ENCODE measurements at regions not wholly inside any gene's neighbourhood (a gene's known extent, or its start where the extent isn't known, plus 50 kb on each side); places are given as distances from the start of the nearest gene placed in this dataset.

DNA sequence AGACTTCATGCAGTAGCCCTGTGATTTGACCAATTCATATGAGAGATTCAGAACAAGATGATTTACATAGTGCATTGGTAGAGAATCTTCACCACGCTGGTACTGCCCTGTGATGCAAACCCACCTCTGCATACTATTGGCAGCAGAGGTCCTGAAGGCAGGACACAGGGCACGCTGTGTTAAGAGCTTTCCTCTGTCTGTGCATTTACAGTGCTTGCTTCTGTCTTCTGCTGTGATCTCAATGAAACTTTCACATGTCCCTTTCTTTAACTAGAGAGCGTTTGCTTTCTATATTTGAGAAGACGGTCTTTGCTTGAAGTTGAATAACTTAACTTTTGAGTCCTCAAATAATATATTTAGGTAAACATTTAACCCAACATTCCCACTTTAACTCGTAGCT, 219.0 kb upstream of the SPRY2 start:
- no peaks in the 10 kb centered on the region for H3K27me3 ChIP-seq (ENCODE audit: control insufficient read depth in 1 of 2, insufficient read depth in 2 of 2, low read length in 2 of 2)
- no peak overlapping the region for H3K9ac ChIP-seq (ENCODE audit: low read length in 2 of 2)
- no peaks in the 10 kb centered on the region for H3K9me3 ChIP-seq (ENCODE audit: control insufficient read depth in 2 of 2, low read length in 2 of 2)
- H3K36me3 ChIP-seq (ENCODE audit: control insufficient read depth in 2 of 2, insufficient read depth in 2 of 2, low read length in 2 of 2): no peaks in the 10 kb centered on the region
- H3K27ac ChIP-seq (ENCODE audit: low read length): no peak overlapping the region
- no peak overlapping the region for H3K4me3 ChIP-seq (ENCODE audit: low read length in 2 of 2)
- no peaks in the 10 kb centered on the region for H3K4me1 ChIP-seq (ENCODE audit: control insufficient read depth, insufficient read depth, low read length)

DNA sequence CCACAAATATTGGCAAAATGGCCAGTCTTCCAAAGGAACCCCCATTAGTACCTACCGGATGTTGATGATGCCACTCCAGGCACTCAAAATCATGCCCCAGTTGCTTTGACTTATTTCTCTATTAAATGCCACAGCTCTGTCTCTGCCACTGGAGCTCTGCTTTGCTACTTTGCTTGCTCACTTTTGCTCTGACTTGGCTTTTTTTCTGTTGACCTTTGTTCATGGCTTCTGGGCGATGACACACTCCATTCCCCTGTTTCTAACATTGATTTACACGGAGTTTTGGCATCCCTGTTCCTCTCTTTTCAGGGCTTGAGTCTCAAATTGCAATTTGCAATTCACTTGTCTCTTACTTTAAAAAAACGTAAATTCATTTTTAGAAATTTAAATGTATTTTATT, 217.1 kb upstream of the SPRY2 start:
- Histone ChIP-seq H3K27ac (ENCODE audit: low read length) (no peak overlapping the region), H3K9me3 (ENCODE audit: control insufficient read depth in 2 of 2, low read length in 2 of 2) (no peaks in the 10 kb centered on the region), H3K4me1 (ENCODE audit: control insufficient read depth, insufficient read depth, low read length) (no peaks in the 10 kb centered on the region), H3K27me3 (ENCODE audit: control insufficient read depth in 1 of 2, insufficient read depth in 2 of 2, low read length in 2 of 2) (no peaks in the 10 kb centered on the region), H3K4me3 (ENCODE audit: low read length in 2 of 2) (no peak overlapping the region), H3K36me3 (ENCODE audit: control insufficient read depth in 2 of 2, insufficient read depth in 2 of 2, low read length in 2 of 2) (no peaks in the 10 kb centered on the region), H3K9ac (ENCODE audit: low read length in 2 of 2) (no peak overlapping the region)

DNA sequence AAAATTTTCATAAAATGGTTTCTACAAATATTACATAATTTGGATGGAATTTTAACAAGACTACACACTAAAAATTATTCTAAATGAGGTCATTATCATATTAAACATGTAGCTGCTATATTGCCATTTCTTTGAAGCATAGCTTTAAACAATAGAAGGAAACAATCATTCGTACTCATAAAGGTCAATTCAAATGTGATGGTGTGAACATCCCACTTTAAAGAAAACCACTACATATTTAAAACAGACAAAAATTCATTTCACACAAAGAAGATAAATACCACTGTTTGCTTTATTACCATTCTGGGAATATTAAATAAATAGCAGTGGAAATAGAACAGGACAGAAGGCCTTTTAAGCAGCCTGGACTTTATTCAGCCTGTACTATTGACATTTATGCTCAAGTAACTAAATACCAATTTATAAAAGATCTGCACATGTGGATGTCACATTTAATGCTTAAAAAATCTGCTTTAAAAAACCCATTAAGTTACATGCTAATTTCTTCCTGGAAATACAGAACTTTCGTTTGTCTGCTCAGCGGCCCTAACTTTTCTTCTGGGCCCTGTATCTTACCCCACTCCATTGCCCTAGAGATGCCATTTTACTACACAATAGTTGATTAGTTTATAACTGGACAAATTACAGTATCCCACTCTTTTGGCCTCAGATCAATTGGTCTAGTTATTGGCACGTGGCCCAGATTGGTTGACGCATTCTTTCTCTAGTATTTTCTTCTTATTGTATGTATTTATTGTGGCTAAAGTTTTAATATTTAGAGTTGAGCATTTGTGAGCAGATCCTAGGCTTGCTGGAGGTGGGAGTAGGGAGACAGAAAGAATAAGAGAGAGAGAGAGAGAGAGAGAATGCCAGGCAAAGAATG, 215.1 kb upstream of the SPRY2 start:
- no peaks in the 10 kb centered on the region for H3K9me3 ChIP-seq (ENCODE audit: control insufficient read depth in 2 of 2, low read length in 2 of 2)
- H3K27me3 ChIP-seq (ENCODE audit: control insufficient read depth in 1 of 2, insufficient read depth in 2 of 2, low read length in 2 of 2): no peaks in the 10 kb centered on the region
- H3K4me3 ChIP-seq (ENCODE audit: low read length in 2 of 2): no peak overlapping the region
- H3K4me1 ChIP-seq (ENCODE audit: control insufficient read depth, insufficient read depth, low read length): no peaks in the 10 kb centered on the region
- H3K9ac ChIP-seq (ENCODE audit: low read length in 2 of 2): no peak overlapping the region
- no peaks in the 10 kb centered on the region for H3K36me3 ChIP-seq (ENCODE audit: control insufficient read depth in 2 of 2, insufficient read depth in 2 of 2, low read length in 2 of 2)
- no peak overlapping the region for H3K27ac ChIP-seq (ENCODE audit: low read length)

DNA sequence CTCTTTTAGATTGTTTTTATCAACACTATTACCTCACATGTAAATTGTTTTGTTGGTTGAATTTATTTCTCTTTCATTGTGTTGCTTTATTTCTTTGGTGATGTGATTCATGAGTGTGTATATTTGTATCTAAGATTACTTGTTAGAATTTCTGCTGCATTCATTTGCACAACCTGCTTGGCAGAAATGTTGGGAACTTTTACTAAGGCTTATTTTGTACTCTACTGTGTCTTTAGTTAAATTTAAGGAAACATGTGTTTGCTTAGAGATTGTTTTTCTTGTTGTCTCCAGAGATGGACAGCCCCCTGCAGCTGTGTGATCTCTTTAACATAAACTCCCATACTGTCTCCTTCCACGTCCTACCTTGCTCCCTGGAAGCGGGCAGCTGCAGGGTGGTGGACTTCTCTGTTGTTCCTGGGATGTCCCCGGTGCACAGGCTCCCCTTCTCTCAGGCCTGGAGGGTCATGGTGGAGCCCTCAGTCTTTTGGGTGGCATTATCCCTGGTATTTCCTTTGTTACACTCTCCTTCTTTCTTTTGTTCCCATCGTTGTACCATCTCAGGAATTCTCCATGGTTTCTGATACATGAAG, 212.0 kb upstream of the SPRY2 start:
- Histone ChIP-seq H3K9ac (ENCODE audit: low read length in 2 of 2) (no peak overlapping the region), H3K9me3 (ENCODE audit: control insufficient read depth in 2 of 2, low read length in 2 of 2) (no peaks in the 10 kb centered on the region), H3K4me1 (ENCODE audit: control insufficient read depth, insufficient read depth, low read length) (no peaks in the 10 kb centered on the region), H3K36me3 (ENCODE audit: control insufficient read depth in 2 of 2, insufficient read depth in 2 of 2, low read length in 2 of 2) (no peaks in the 10 kb centered on the region), H3K4me3 (ENCODE audit: low read length in 2 of 2) (no peak overlapping the region), H3K27me3 (ENCODE audit: control insufficient read depth in 1 of 2, insufficient read depth in 2 of 2, low read length in 2 of 2) (no peaks in the 10 kb centered on the region), H3K27ac (ENCODE audit: low read length) (no peak overlapping the region)

DNA sequence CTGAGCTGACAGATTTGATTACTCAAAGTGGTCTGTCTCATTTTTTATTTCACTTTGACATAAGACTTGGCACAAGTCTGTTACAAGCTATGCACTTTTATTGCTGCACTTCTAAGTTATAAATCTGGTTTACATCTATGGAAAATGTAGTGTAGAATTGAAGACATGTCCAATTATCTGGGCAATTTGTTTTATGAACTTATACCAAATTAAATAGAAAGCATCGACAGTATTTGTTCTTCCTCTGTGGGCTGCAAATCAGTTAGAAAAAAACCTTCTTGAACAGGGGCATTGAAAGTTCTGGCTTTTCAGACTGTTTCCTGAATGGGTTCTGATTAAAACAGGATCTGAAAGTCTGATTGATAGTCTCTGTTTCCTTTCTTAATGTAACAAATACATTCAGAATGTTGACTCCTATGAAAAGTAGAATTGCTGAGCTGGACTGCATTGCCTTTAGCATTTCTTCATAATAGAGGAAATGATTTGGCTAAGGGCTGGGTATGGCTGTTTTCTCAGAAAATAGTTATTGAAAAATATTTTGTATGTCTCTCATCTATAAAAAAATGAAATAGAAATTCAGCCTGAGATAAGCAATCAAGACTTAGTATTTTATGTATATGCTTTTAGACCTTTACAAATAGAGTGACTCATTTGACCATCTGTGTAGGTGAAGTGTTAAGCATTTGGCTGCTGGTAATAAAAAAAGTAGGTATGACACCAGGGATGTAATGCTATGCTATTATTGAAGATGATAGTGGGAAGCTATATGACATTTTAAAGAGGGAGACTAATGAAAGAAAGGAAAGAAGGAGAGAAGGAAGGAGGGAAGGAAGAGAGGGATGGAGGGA, 210.9 kb upstream of the SPRY2 start:
- no peaks in the 10 kb centered on the region for H3K27me3 ChIP-seq (ENCODE audit: control insufficient read depth in 1 of 2, insufficient read depth in 2 of 2, low read length in 2 of 2)
- H3K4me1 ChIP-seq (ENCODE audit: control insufficient read depth, insufficient read depth, low read length): no peaks in the 10 kb centered on the region
- no peak overlapping the region for H3K27ac ChIP-seq (ENCODE audit: low read length)
- no peaks in the 10 kb centered on the region for H3K9me3 ChIP-seq (ENCODE audit: control insufficient read depth in 2 of 2, low read length in 2 of 2)
- no peak overlapping the region for H3K4me3 ChIP-seq (ENCODE audit: low read length in 2 of 2)
- no peak overlapping the region for H3K9ac ChIP-seq (ENCODE audit: low read length in 2 of 2)
- H3K36me3 ChIP-seq (ENCODE audit: control insufficient read depth in 2 of 2, insufficient read depth in 2 of 2, low read length in 2 of 2): no peaks in the 10 kb centered on the region

DNA sequence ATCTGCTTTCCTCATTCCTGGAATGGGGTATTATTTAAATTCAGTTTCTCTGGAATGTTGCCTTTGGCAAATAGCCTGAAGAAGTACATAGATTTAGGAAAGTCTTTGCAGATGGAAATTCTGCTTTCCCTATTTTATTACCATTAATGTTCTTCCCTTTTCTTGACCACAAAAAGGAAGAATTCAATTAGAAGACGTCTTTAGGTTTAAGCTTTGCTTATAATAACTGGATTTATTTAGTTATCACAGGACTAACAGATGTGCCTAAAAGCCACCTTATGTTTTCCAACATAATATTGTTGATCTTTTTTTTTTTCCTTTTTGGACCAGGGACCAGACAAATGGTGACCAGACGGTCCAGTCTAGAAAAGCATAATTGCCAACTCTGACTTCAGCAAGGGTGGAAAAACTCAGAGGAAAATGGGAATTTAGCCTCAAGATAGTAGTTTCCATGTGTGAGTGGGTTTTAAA, 210.1 kb upstream of the SPRY2 start:
- Histone ChIP-seq H3K9me3 (ENCODE audit: control insufficient read depth in 2 of 2, low read length in 2 of 2) (no peaks in the 10 kb centered on the region), H3K4me1 (ENCODE audit: control insufficient read depth, insufficient read depth, low read length) (no peaks in the 10 kb centered on the region), H3K27ac (ENCODE audit: low read length) (no peak overlapping the region), H3K27me3 (ENCODE audit: control insufficient read depth in 1 of 2, insufficient read depth in 2 of 2, low read length in 2 of 2) (no peaks in the 10 kb centered on the region), H3K4me3 (ENCODE audit: low read length in 2 of 2) (no peak overlapping the region), H3K9ac (ENCODE audit: low read length in 2 of 2) (no peak overlapping the region), H3K36me3 (ENCODE audit: control insufficient read depth in 2 of 2, insufficient read depth in 2 of 2, low read length in 2 of 2) (no peaks in the 10 kb centered on the region)

DNA sequence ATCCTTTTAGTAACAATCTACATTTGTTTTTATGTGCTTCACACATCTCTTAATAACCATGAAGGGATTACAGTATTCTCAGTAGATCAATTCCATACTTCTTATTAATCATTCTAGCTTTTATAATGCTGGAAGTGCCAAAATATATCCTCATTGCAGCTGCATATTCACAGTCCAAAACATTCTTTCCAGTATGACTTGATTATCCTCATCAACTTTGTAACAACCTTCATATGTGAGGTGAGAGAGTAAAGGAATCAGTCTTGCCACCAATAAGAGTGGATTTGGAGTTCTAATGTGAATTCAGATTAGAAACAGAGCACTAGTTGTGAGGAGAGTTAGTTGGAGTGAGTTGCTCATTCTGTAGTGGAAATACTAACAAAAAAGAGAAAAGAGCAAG, 208.0 kb upstream of the SPRY2 start:
- H3K4me1 ChIP-seq (ENCODE audit: control insufficient read depth, insufficient read depth, low read length): no peaks in the 10 kb centered on the region
- H3K9me3 ChIP-seq (ENCODE audit: control insufficient read depth in 2 of 2, low read length in 2 of 2): no peaks in the 10 kb centered on the region
- H3K27me3 ChIP-seq (ENCODE audit: control insufficient read depth in 1 of 2, insufficient read depth in 2 of 2, low read length in 2 of 2): no peaks in the 10 kb centered on the region
- H3K4me3 ChIP-seq (ENCODE audit: low read length in 2 of 2): no peak overlapping the region
- H3K27ac ChIP-seq (ENCODE audit: low read length): no peak overlapping the region
- H3K9ac ChIP-seq (ENCODE audit: low read length in 2 of 2): no peak overlapping the region
- H3K36me3 ChIP-seq (ENCODE audit: control insufficient read depth in 2 of 2, insufficient read depth in 2 of 2, low read length in 2 of 2): no peaks in the 10 kb centered on the region

DNA sequence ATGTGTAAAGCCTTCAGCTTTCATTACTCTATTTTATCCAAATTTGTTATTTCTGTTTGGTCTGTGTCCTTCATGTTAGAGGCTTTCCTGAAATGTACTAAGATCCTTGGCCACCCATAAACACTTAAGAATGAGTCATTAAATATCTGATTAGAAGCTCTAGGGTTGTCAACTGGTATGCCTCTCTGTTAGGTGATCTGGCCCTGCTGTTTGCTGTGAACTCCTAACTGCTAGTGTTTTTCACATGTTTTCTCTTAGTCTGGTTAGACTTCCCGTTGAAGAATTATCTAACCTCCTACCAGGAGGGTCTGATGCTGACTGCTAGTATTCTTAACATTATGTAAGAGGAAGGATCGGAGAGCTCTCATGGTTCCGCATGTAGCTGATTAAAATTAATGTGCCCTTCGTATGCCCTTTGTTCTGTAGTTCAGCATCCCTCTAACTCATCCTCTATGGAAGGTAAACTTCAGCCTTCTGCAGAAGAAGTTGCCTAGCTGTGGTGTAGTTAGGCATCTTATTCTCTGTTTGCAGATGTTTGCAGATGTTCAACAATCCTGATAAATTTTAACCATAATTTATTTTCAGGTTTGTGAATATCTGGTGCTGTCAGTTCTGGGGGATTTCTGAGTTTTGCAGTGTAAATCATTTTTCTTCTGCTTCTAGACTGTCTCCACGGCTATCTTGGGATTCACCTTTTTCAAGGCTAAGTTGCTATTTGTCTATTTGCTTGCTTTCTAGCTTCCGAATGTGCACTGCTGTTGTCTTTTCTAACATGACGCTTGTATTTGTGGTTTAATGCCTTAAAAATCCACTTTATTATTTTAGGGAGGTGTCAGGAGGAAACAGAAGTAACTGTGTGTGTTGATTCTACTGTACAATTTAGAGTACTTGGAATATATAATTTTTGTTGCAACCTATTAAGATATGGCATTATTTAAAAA, 207.2 kb upstream of the SPRY2 start:
- Histone ChIP-seq H3K27me3 (ENCODE audit: control insufficient read depth in 1 of 2, insufficient read depth in 2 of 2, low read length in 2 of 2) (no peaks in the 10 kb centered on the region), H3K9ac (ENCODE audit: low read length in 2 of 2) (no peak overlapping the region), H3K36me3 (ENCODE audit: control insufficient read depth in 2 of 2, insufficient read depth in 2 of 2, low read length in 2 of 2) (no peaks in the 10 kb centered on the region), H3K9me3 (ENCODE audit: control insufficient read depth in 2 of 2, low read length in 2 of 2) (no peaks in the 10 kb centered on the region), H3K4me3 (ENCODE audit: low read length in 2 of 2) (no peak overlapping the region), H3K27ac (ENCODE audit: low read length) (no peak overlapping the region), H3K4me1 (ENCODE audit: control insufficient read depth, insufficient read depth, low read length) (no peaks in the 10 kb centered on the region)

DNA sequence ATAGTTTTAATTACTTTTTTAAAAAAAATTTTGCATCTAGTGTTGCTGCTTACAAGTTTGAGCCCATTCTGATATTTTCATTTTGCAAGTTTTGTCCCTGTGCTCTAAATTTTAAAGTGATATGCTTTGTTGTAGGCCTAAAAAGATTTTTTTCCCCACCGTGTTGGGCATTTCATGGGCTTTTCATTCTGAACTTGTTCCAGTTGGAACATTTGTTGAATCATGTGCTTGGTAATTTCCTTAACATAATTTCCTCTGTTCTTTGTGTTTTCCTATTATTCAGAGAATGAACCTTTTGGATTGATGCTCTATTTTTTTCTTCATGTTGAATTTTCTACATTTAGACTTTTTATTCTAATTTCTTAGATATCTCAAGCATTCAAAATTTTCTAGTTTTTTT, 206.4 kb upstream of the SPRY2 start:
- Histone ChIP-seq H3K4me1 (ENCODE audit: control insufficient read depth, insufficient read depth, low read length) (no peaks in the 10 kb centered on the region), H3K4me3 (ENCODE audit: low read length in 2 of 2) (no peak overlapping the region), H3K27ac (ENCODE audit: low read length) (no peak overlapping the region), H3K9me3 (ENCODE audit: control insufficient read depth in 2 of 2, low read length in 2 of 2) (no peaks in the 10 kb centered on the region), H3K27me3 (ENCODE audit: control insufficient read depth in 1 of 2, insufficient read depth in 2 of 2, low read length in 2 of 2) (no peaks in the 10 kb centered on the region), H3K36me3 (ENCODE audit: control insufficient read depth in 2 of 2, insufficient read depth in 2 of 2, low read length in 2 of 2) (no peaks in the 10 kb centered on the region), H3K9ac (ENCODE audit: low read length in 2 of 2) (no peak overlapping the region)

DNA sequence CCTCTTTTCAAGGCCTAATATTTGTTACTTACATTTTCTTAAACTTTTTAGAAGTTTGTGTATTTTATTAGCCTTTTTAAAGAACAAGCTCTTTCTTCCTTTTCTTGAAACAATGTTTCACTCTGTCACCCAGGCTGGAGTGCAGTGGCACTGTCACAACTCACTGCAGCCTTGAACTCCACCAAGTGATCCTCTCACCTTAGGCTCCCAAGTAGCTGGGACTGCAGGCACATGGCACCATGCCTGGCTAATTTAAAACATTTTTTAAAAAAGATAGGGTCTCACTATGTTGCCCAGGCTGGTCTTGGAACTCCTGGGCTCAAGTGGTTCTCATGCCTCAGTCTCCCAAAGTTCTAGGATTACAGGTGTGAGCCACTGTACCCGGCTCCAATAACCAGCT, 192.2 kb upstream of the SPRY2 start:
- H3K9ac ChIP-seq (ENCODE audit: low read length in 2 of 2): no peak overlapping the region
- H3K27ac ChIP-seq (ENCODE audit: low read length): no peak overlapping the region
- no peak overlapping the region for H3K4me3 ChIP-seq (ENCODE audit: low read length in 2 of 2)
- no peaks in the 10 kb centered on the region for H3K9me3 ChIP-seq (ENCODE audit: control insufficient read depth in 2 of 2, low read length in 2 of 2)
- H3K4me1 ChIP-seq (ENCODE audit: control insufficient read depth, insufficient read depth, low read length): no peaks in the 10 kb centered on the region
- no peaks in the 10 kb centered on the region for H3K36me3 ChIP-seq (ENCODE audit: control insufficient read depth in 2 of 2, insufficient read depth in 2 of 2, low read length in 2 of 2)
- H3K27me3 ChIP-seq (ENCODE audit: control insufficient read depth in 1 of 2, insufficient read depth in 2 of 2, low read length in 2 of 2): no peaks in the 10 kb centered on the region

All from stomach smooth muscle (tissue), 2 donors.